IgD-negative memory B cell (primary cell): ENCODE measurements at regions not wholly inside any gene's neighbourhood (a gene's known extent, or its start where the extent isn't known, plus 50 kb on each side); places are given as distances from the start of the nearest gene placed in this dataset.
A peak's percentile ranks its signal among the peaks of the same experiment; 100 is the strongest.
"Not testable (repeated sequence)": the region's sequence is repeated elsewhere in the genome, so short reads cannot be mapped to it uniquely, and the experiment has no call there.

Experiments
- H3K27ac Mint-ChIP-seq, 3 donors: one replicate each; pipeline ENCODE4 v1.8.0; 2020 to 2022; ENCODE audit warnings: mild to moderate bottlenecking in 3 of 3, mixed read lengths in 3 of 3, moderate library complexity in 1 of 3
- H3K27me3 Mint-ChIP-seq: one replicate; pipeline ENCODE4 v1.8.0; 2021; ENCODE audit warnings: mixed read lengths
- H3K36me3 Mint-ChIP-seq: one replicate; pipeline ENCODE4 v1.8.0; 2020; ENCODE audit warnings: mild to moderate bottlenecking, mixed read lengths
- H3K4me1 Mint-ChIP-seq, 3 donors: one replicate each; pipeline ENCODE4 v1.8.0; 2020 to 2022; ENCODE audit warnings: mixed read lengths in 3 of 3, mild to moderate bottlenecking in 1 of 3
- H3K4me3 Mint-ChIP-seq, 4 donors: one replicate each; pipeline ENCODE4 v1.8.0; 2020 to 2022; ENCODE audit warnings: mild to moderate bottlenecking in 4 of 4, mixed read lengths in 4 of 4, moderate library complexity in 3 of 4
- H3K9me3 Mint-ChIP-seq, 3 donors: one replicate each; pipeline ENCODE4 v1.8.0; 2020 to 2021; ENCODE audit warnings: mixed read lengths in 3 of 3, mild to moderate bottlenecking in 1 of 3

GRCh38 chr6:144347933-144348332 is 62.8 kb downstream of the UTRN start:
- H3K36me3 Mint-ChIP-seq = peaks cover 5% of the 10 kb centered on the region
- peak overlapping the region in 2 of 4 donors; percentile 81 to 83 for H3K4me3 Mint-ChIP-seq
- peaks cover 0 to 2% (median 0%) of the 10 kb centered on the region in 3 donors for H3K9me3 Mint-ChIP-seq
- peak overlapping the region in 2 of 3 donors; percentile 65 to 82 for H3K27ac Mint-ChIP-seq
- H3K27me3 Mint-ChIP-seq = peaks cover 4% of the 10 kb centered on the region
- peaks cover 66 to 75% (median 69%) of the 10 kb centered on the region in 3 donors for H3K4me1 Mint-ChIP-seq

- Mint-ChIP-seq H3K9me3 (peaks cover 0 to 2% (median 0%) of the 10 kb centered on the region in 3 donors), H3K36me3 (peaks cover 5% of the 10 kb centered on the region), H3K4me1 (peaks cover 60 to 74% (median 67%) of the 10 kb centered on the region in 3 donors), H3K27me3 (peaks cover 4% of the 10 kb centered on the region), H3K27ac (peak overlapping the region; percentile 21 to 89 (median 82)), H3K4me3 (peak overlapping the region; percentile 46 to 83 (median 77))
Measured at GRCh38 chr6:144349690-144350527, 64.8 kb downstream of the UTRN start.

GRCh38 chr6:144350528-144350880 is 65.4 kb downstream of the UTRN start:
- peaks cover 5% of the 10 kb centered on the region for H3K36me3 Mint-ChIP-seq
- H3K27me3 Mint-ChIP-seq = peaks cover 4% of the 10 kb centered on the region
- peak overlapping the region; percentile 21 to 89 (median 82) for H3K27ac Mint-ChIP-seq
- peak overlapping the region; percentile 46 to 83 (median 77) for H3K4me3 Mint-ChIP-seq
- H3K9me3 Mint-ChIP-seq = peaks cover 0 to 2% (median 0%) of the 10 kb centered on the region in 3 donors
- H3K4me1 Mint-ChIP-seq = peaks cover 60 to 69% (median 62%) of the 10 kb centered on the region in 3 donors

- H3K9me3 Mint-ChIP-seq = peaks cover 0 to 2% (median 0%) of the 10 kb centered on the region in 3 donors
- peaks cover 59 to 69% (median 60%) of the 10 kb centered on the region in 3 donors for H3K4me1 Mint-ChIP-seq
- peaks cover 4% of the 10 kb centered on the region for H3K27me3 Mint-ChIP-seq
- peak overlapping the region; percentile 6 to 61 (median 42) for H3K4me3 Mint-ChIP-seq
- H3K27ac Mint-ChIP-seq = peak overlapping the region; percentile 53 to 77 (median 60)
- peaks cover 5% of the 10 kb centered on the region for H3K36me3 Mint-ChIP-seq
Measured at GRCh38 chr6:144351379-144352127, 66.4 kb downstream of the UTRN start.

GRCh38 chr6:144352331-144352730 is 67.2 kb downstream of the UTRN start:
- Mint-ChIP-seq H3K27ac (peak overlapping the region; percentile 40 to 60 (median 53)), H3K27me3 (peaks cover 4% of the 10 kb centered on the region), H3K4me3 (peak overlapping the region; percentile 25 to 85 (median 60)), H3K4me1 (peaks cover 56 to 67% (median 60%) of the 10 kb centered on the region in 3 donors), H3K36me3 (peaks cover 3% of the 10 kb centered on the region), H3K9me3 (peaks cover 0 to 2% (median 0%) of the 10 kb centered on the region in 3 donors)

GRCh38 chr6:144353871-144354314 is 68.8 kb downstream of the UTRN start:
- H3K36me3 Mint-ChIP-seq = peaks cover 5% of the 10 kb centered on the region
- H3K4me1 Mint-ChIP-seq = peaks cover 52 to 59% (median 55%) of the 10 kb centered on the region in 3 donors
- H3K9me3 Mint-ChIP-seq = no peaks in the 10 kb centered on the region
- H3K27ac Mint-ChIP-seq = no peak overlapping the region
- H3K4me3 Mint-ChIP-seq = peak overlapping the region in 1 of 4 donors; percentile 85
- peaks cover 3% of the 10 kb centered on the region for H3K27me3 Mint-ChIP-seq

GRCh38 chr6:144359783-144360182 is 74.6 kb downstream of the UTRN start:
- H3K36me3 Mint-ChIP-seq = peaks cover 5% of the 10 kb centered on the region
- no peaks in the 10 kb centered on the region for H3K9me3 Mint-ChIP-seq
- no peak overlapping the region for H3K4me3 Mint-ChIP-seq
- no peaks in the 10 kb centered on the region for H3K27me3 Mint-ChIP-seq
- H3K4me1 Mint-ChIP-seq = peaks cover 28 to 50% (median 42%) of the 10 kb centered on the region in 3 donors
- no peak overlapping the region for H3K27ac Mint-ChIP-seq

- H3K4me1 Mint-ChIP-seq = peaks cover 31 to 54% (median 43%) of the 10 kb centered on the region in 3 donors
- peak overlapping the region in 2 of 3 donors; percentile 53 to 75 for H3K27ac Mint-ChIP-seq
Measured at GRCh38 chr6:144360401-144360800, 75.3 kb downstream of the UTRN start.

GRCh38 chr6:144361016-144361415 is 75.9 kb downstream of the UTRN start:
- Mint-ChIP-seq H3K27me3 (no peaks in the 10 kb centered on the region), H3K27ac (peak overlapping the region in 1 of 3 donors; percentile 75), H3K4me1 (peaks cover 31 to 55% (median 45%) of the 10 kb centered on the region in 3 donors), H3K9me3 (no peaks in the 10 kb centered on the region), H3K36me3 (peaks cover 5% of the 10 kb centered on the region), H3K4me3 (peak overlapping the region in 1 of 4 donors; percentile 66)

More at GRCh38 chr6:144360401-144360800, 75.3 kb downstream of the UTRN start:
- Mint-ChIP-seq H3K36me3 (peaks cover 5% of the 10 kb centered on the region), H3K4me3 (peak overlapping the region in 1 of 4 donors; percentile 21), H3K27me3 (no peaks in the 10 kb centered on the region), H3K9me3 (no peaks in the 10 kb centered on the region)

- Mint-ChIP-seq H3K4me1 (peaks cover 25 to 50% (median 40%) of the 10 kb centered on the region in 3 donors), H3K36me3 (peaks cover 5% of the 10 kb centered on the region), H3K27ac (no peak overlapping the region), H3K4me3 (no peak overlapping the region), H3K27me3 (no peaks in the 10 kb centered on the region), H3K9me3 (no peaks in the 10 kb centered on the region)
Measured at GRCh38 chr6:144362042-144363018, 77.2 kb downstream of the UTRN start.

GRCh38 chr6:144364208-144364720 is 79.1 kb downstream of the UTRN start:
- Mint-ChIP-seq H3K4me3 (peak overlapping the region in 1 of 4 donors; percentile 21), H3K9me3 (no peaks in the 10 kb centered on the region), H3K27ac (no peak overlapping the region), H3K27me3 (no peaks in the 10 kb centered on the region), H3K4me1 (peaks cover 25 to 39% (median 39%) of the 10 kb centered on the region in 3 donors), H3K36me3 (peaks cover 4% of the 10 kb centered on the region)

GRCh38 chr6:144364782-144365181 is 79.6 kb downstream of the UTRN start:
- H3K4me1 Mint-ChIP-seq = peaks cover 23 to 42% (median 40%) of the 10 kb centered on the region in 3 donors
- peak overlapping the region in 1 of 4 donors; percentile 21 for H3K4me3 Mint-ChIP-seq

GRCh38 chr6:144365271-144365670 is 80.1 kb downstream of the UTRN start:
- H3K36me3 Mint-ChIP-seq = peaks cover 4% of the 10 kb centered on the region
- H3K4me3 Mint-ChIP-seq = no peak overlapping the region
- no peaks in the 10 kb centered on the region for H3K27me3 Mint-ChIP-seq
- no peaks in the 10 kb centered on the region for H3K9me3 Mint-ChIP-seq
- peaks cover 23 to 44% (median 42%) of the 10 kb centered on the region in 3 donors for H3K4me1 Mint-ChIP-seq
- H3K27ac Mint-ChIP-seq = peak overlapping the region in 1 of 3 donors; percentile 61

More at GRCh38 chr6:144364782-144365181, 79.6 kb downstream of the UTRN start:
- Mint-ChIP-seq H3K9me3 (no peaks in the 10 kb centered on the region), H3K27ac (no peak overlapping the region), H3K36me3 (peaks cover 4% of the 10 kb centered on the region), H3K27me3 (no peaks in the 10 kb centered on the region)

GRCh38 chr6:144369696-144370095 is 84.6 kb downstream of the UTRN start:
- not testable (repeated sequence) for H3K4me3 Mint-ChIP-seq, H3K27me3 Mint-ChIP-seq
- peaks cover 12 to 25% (median 21%) of the 10 kb centered on the region in 3 donors for H3K4me1 Mint-ChIP-seq

More at GRCh38 chr6:144369696-144370095, 84.6 kb downstream of the UTRN start:
- not testable (repeated sequence) for H3K9me3 Mint-ChIP-seq, H3K27ac Mint-ChIP-seq, H3K36me3 Mint-ChIP-seq
